ENCODE measurements at regions not wholly inside any gene's neighbourhood (a gene's known extent, or its start where the extent isn't known, plus 50 kb on each side); places are given as distances from the start of the nearest gene placed in this dataset.

DNA sequence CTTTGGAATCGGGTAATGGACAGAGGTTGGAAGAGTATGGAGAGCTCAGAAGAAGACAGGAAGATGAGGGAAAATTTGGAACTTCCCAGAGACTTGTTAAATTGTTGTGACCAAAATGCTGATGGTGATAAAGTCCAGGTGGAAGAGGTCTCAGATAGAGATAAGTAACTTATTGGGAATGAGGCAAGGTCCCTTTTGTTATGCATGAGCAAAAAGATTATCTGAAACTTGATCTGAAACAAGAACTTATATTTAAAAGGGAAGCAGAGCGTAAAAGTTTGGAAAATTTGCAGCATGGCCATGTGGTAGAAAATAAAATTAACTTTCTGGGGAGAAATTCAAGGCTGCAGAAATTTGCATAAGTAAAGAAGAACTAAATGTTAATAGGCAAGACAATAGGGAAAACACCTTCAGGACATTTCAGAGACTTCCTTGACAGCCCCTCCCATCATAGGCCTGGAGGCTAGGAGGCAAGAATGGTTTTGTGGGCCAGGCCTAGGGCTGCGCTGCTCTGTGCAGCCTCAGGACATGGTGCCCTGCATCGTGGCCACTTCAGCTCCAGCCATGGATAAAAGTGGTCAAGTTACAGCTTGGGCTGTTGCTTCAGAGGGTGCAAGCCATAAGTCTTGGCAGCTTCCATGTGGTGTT lies 425.7 kb upstream of the PRICKLE1 start:
- Histone ChIP-seq H3K4me3 (no peak overlapping the region), H3K27me3 (ENCODE audit: control insufficient read depth in 3 of 3, insufficient read depth in 3 of 3, low read length in 2 of 3) (no peaks in the 10 kb centered on the region), H3K4me1 (ENCODE audit: control insufficient read depth in 5 of 5, insufficient read depth in 5 of 5, low read length in 5 of 5) (no peaks in the 10 kb centered on the region), H3K9ac (ENCODE audit: insufficient read depth in 1 of 2, low read length in 2 of 2) (no peak overlapping the region), H3K27ac (ENCODE audit: low read depth in 1 of 2, low read length in 1 of 2) (no peak overlapping the region), H3K9me3 (ENCODE audit: control insufficient read depth in 4 of 4, insufficient read depth in 3 of 4, low read length in 3 of 4) (no peaks in the 10 kb centered on the region), H3K36me3 (ENCODE audit: control insufficient read depth in 4 of 4, insufficient read depth in 4 of 4, low read length in 4 of 4) (no peaks in the 10 kb centered on the region)
- TF ChIP-seq, protein P1, sequence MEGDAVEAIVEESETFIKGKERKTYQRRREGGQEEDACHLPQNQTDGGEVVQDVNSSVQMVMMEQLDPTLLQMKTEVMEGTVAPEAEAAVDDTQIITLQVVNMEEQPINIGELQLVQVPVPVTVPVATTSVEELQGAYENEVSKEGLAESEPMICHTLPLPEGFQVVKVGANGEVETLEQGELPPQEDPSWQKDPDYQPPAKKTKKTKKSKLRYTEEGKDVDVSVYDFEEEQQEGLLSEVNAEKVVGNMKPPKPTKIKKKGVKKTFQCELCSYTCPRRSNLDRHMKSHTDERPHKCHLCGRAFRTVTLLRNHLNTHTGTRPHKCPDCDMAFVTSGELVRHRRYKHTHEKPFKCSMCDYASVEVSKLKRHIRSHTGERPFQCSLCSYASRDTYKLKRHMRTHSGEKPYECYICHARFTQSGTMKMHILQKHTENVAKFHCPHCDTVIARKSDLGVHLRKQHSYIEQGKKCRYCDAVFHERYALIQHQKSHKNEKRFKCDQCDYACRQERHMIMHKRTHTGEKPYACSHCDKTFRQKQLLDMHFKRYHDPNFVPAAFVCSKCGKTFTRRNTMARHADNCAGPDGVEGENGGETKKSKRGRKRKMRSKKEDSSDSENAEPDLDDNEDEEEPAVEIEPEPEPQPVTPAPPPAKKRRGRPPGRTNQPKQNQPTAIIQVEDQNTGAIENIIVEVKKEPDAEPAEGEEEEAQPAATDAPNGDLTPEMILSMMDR (IDR thresholded peaks at IDR 0.05; ENCODE audit: control extremely low read depth, extremely low read depth) = no peak
- DNase-seq = no peak
- WGBS, 2 donors = 92 to 95% methylated on average over 4 of the region's 4 CpGs
- ATAC-seq (ENCODE audit: insufficient read depth, low FRiP score) = no peak

DNA sequence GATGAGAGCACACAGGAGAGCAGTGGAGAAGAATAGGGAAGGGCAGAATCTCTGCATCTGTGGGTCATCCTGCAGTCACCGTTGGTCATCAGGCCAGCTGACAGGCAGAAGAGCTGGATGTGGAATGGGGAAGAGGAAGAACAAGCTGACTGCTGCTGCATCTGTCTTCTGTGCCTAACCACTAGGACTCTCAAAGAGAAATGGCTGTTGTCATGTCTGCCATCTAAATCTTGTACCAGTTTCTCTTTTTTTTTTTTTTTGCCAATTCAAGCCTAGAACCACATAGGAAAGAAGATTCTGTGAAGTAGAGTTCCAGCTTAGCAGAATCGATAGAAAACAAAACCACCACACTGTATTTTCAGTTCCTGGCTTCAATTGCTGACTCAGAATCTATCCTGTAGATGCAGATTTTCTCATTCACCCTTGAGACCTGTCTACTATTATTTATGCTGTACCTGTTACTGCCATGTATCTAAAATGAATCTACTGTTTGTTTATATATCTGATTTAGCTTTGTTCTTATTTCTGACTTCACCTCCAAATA lies 421.9 kb upstream of the PRICKLE1 start:
- Histone ChIP-seq H3K9me3 (ENCODE audit: control insufficient read depth in 4 of 4, insufficient read depth in 3 of 4, low read length in 3 of 4) (no peaks in the 10 kb centered on the region), H3K9ac (ENCODE audit: insufficient read depth in 1 of 2, low read length in 2 of 2) (no peak overlapping the region), H3K4me1 (ENCODE audit: control insufficient read depth in 5 of 5, insufficient read depth in 5 of 5, low read length in 5 of 5) (peaks cover 0 to 12% (median 0%) of the 10 kb centered on the region in 5 donors), H3K27me3 (ENCODE audit: control insufficient read depth in 3 of 3, insufficient read depth in 3 of 3, low read length in 2 of 3) (no peaks in the 10 kb centered on the region), H3K27ac (ENCODE audit: low read depth in 1 of 2, low read length in 1 of 2) (no peak overlapping the region), H3K4me3 (no peak overlapping the region), H3K36me3 (ENCODE audit: control insufficient read depth in 4 of 4, insufficient read depth in 4 of 4, low read length in 4 of 4) (no peaks in the 10 kb centered on the region)
- WGBS, 2 donors = 63 to 67% methylated on average over 2 of the region's 2 CpGs
- TF ChIP-seq, protein P1 (IDR thresholded peaks at IDR 0.05; ENCODE audit: control extremely low read depth, extremely low read depth) = no peak
- ATAC-seq (ENCODE audit: insufficient read depth, low FRiP score) = no peak
- no peak for DNase-seq

DNA sequence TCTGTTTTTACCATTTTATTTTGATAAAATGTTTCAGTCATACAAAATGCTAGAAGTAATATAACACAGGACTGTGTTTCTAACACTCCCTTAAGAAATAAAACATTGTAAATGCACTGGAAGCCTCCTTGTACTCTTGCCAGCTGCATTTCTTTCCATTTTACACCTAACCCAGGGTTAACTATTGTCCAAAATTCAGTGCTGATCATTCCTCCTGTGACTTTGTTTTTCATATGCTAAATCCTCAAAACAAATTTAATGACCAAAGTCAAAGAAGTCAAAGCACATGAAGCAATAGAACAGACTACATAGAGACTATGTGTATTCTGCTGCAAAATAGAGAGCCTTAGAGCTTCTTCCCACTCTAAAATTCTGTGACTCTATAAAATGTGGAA lies 420.3 kb upstream of the PRICKLE1 start:
- H3K27ac ChIP-seq (ENCODE audit: low read depth in 1 of 2, low read length in 1 of 2) = no peak overlapping the region
- peak in 2 of 3 donors; percentile 6 to 8 for DNase-seq
- no peak overlapping the region for H3K9ac ChIP-seq (ENCODE audit: insufficient read depth in 1 of 2, low read length in 2 of 2)
- no peak for ATAC-seq (ENCODE audit: insufficient read depth, low FRiP score)
- TF ChIP-seq, protein P1 (IDR thresholded peaks at IDR 0.05; ENCODE audit: control extremely low read depth, extremely low read depth) = no peak
- H3K27me3 ChIP-seq (ENCODE audit: control insufficient read depth in 3 of 3, insufficient read depth in 3 of 3, low read length in 2 of 3) = no peaks in the 10 kb centered on the region
- no peaks in the 10 kb centered on the region for H3K36me3 ChIP-seq (ENCODE audit: control insufficient read depth in 4 of 4, insufficient read depth in 4 of 4, low read length in 4 of 4)
- peaks cover 0 to 12% (median 1%) of the 10 kb centered on the region in 5 donors for H3K4me1 ChIP-seq (ENCODE audit: control insufficient read depth in 5 of 5, insufficient read depth in 5 of 5, low read length in 5 of 5)
- H3K9me3 ChIP-seq (ENCODE audit: control insufficient read depth in 4 of 4, insufficient read depth in 3 of 4, low read length in 3 of 4) = no peaks in the 10 kb centered on the region
- no peak overlapping the region for H3K4me3 ChIP-seq

Data from lung (tissue), 11 donors.